IMR-90 (cell line): ENCODE measurements at regions not wholly inside any gene's neighbourhood (a gene's known extent, or its start where the extent isn't known, plus 50 kb on each side); places are given as distances from the start of the nearest gene placed in this dataset.

Source experiments
- ATAC-seq: fragments of 200-7000 bp; cut with Tn5 transposase; 2 replicates; pipeline ENCODE4 v1.9.1; 2020; ENCODE audit warnings: low read depth, mild to moderate bottlenecking, moderate library complexity
- BruUV-seq: library from RNA; stranded (reverse); fragments of 400-500 nt; replicated peaks from 2 replicates; lab custom pipeline; 2021; lab: Mats Ljungman, UMichigan
- CTCF ChIA-PET: fragments of 300-600 bp; formaldehyde crosslinking; extraction: SDS; loops from one replicate; lab custom pipeline; 2021; ENCODE audit warnings: antibody characterized with exemption; lab: Yijun Ruan, JAX
- POLR2A ChIA-PET: fragments of 300-600 bp; sonication (Branson Sonifier 250); formaldehyde crosslinking; loops from one replicate; lab custom pipeline; 2022; ENCODE audit warnings: antibody characterized with exemption; ENCODE audit not compliant: unreplicated experiment; lab: Charles Lee
- DNase-seq: peaks from one replicate; pipeline ENCODE4 v3.0.0; 2013
- H2AFZ ChIP-seq: replicated peaks from 2 replicates; pipeline ENCODE3; 2013; ENCODE audit warnings: low read length, mild to moderate bottlenecking; ENCODE audit not compliant: poor library complexity
- H2AK5ac ChIP-seq: 2 replicates; pipeline ENCODE4 v1.6.1; 2013; ENCODE audit warnings: low read depth, low read length, inconsistent platforms
- H2AK9ac ChIP-seq: replicated peaks from 2 replicates; pipeline ENCODE3; 2013; ENCODE audit warnings: mild to moderate bottlenecking, low read depth, low read length, moderate library complexity; ENCODE audit not compliant: poor library complexity
- H2BK120ac ChIP-seq: 2 replicates; pipeline ENCODE4 v1.6.1; 2013; ENCODE audit warnings: low read depth, low read length, inconsistent platforms
- H2BK15ac ChIP-seq: 3 replicates; pipeline ENCODE4 v1.6.1; 2013; ENCODE audit warnings: low read depth, low read length, inconsistent platforms
- H2BK20ac ChIP-seq: 2 replicates; pipeline ENCODE4 v1.6.1; 2013; ENCODE audit warnings: low read depth, mild to moderate bottlenecking, inconsistent platforms, low read length, moderate library complexity
- H2BK5ac ChIP-seq: 2 replicates; pipeline ENCODE4 v1.6.1; 2013; ENCODE audit warnings: mild to moderate bottlenecking, low read depth, low read length, inconsistent platforms; ENCODE audit not compliant: poor library complexity, severe bottlenecking
- H3K14ac ChIP-seq: replicated peaks from 2 replicates; pipeline ENCODE4 v1.6.1; 2013; ENCODE audit warnings: low read depth, low read length, inconsistent platforms
- H3K18ac ChIP-seq: 2 replicates; pipeline ENCODE4 v1.6.1; 2013; ENCODE audit warnings: low read depth, low read length, control low read depth
- H3K23ac ChIP-seq: 2 replicates; pipeline ENCODE4 v1.6.1; 2013; ENCODE audit warnings: low read depth, low read length, inconsistent platforms
- H3K27ac ChIP-seq: 2 replicates; pipeline ENCODE4 v1.5.1; 2013; ENCODE audit warnings: mild to moderate bottlenecking, control low read depth, low read length; ENCODE audit not compliant: insufficient read depth
- H3K27me3 ChIP-seq: 2 replicates; pipeline ENCODE4 v1.6.1; 2013; ENCODE audit warnings: low read length; ENCODE audit not compliant: control insufficient read depth, insufficient read depth
- H3K36me3 ChIP-seq: 2 replicates; pipeline ENCODE4 v1.6.1; 2013; ENCODE audit warnings: low read length, mixed read lengths; ENCODE audit not compliant: control insufficient read depth, insufficient read depth
- H3K4ac ChIP-seq: 2 replicates; pipeline ENCODE4 v1.6.1; 2013; ENCODE audit warnings: low read depth, low read length, inconsistent platforms
- H3K4me1 ChIP-seq: 2 replicates; pipeline ENCODE4 v1.6.1; 2013; ENCODE audit warnings: low read length, mixed read lengths; ENCODE audit not compliant: control insufficient read depth, insufficient read depth
- H3K4me2 ChIP-seq: 2 replicates; pipeline ENCODE4 v1.6.1; 2013; ENCODE audit warnings: low read depth, mild to moderate bottlenecking, control low read depth, low read length, moderate library complexity
- H3K4me3 ChIP-seq: 2 replicates; pipeline ENCODE4 v1.5.1; 2013; ENCODE audit warnings: low read depth, mild to moderate bottlenecking, control low read depth, low read length, moderate library complexity; ENCODE audit not compliant: insufficient read depth
- H3K56ac ChIP-seq: 2 replicates; pipeline ENCODE4 v1.6.1; 2013; ENCODE audit warnings: low read length, inconsistent platforms; ENCODE audit not compliant: insufficient read depth; ENCODE audit errors: extremely low read depth
- H3K79me1 ChIP-seq, 2 experiments: 2 replicates each; pipeline ENCODE4 v1.6.1; 2013; ENCODE audit warnings: low read length in 2 of 2, inconsistent platforms in 1 of 2, low read depth in 1 of 2
- H3K9ac ChIP-seq: 2 replicates; pipeline ENCODE4 v1.6.1; 2013; ENCODE audit warnings: low read depth, low read length, control low read depth
- H3K9me1 ChIP-seq: 2 replicates; pipeline ENCODE4 v1.6.1; 2013; ENCODE audit warnings: low read length, inconsistent platforms; ENCODE audit not compliant: insufficient read depth
- H3K9me3 ChIP-seq: 2 replicates; pipeline ENCODE4 v1.6.1; 2013; ENCODE audit warnings: low read length; ENCODE audit not compliant: control insufficient read depth, insufficient read depth
- H4K20me1 ChIP-seq: 2 replicates; pipeline ENCODE4 v1.6.1; 2013; ENCODE audit warnings: low read length, inconsistent platforms; ENCODE audit not compliant: insufficient read depth
- H4K5ac ChIP-seq: 2 replicates; pipeline ENCODE4 v1.6.1; 2013; ENCODE audit warnings: mild to moderate bottlenecking, low read depth, low read length, control low read depth
- H4K8ac ChIP-seq, 2 experiments: 2 replicates each; pipeline ENCODE4 v1.6.1; 2013; ENCODE audit warnings: low read depth in 2 of 2, low read length in 2 of 2, control low read depth in 1 of 2, inconsistent platforms in 1 of 2
- H4K91ac ChIP-seq: 2 replicates; pipeline ENCODE4 v1.6.1; 2013; ENCODE audit warnings: low read depth, low read length, inconsistent platforms; ENCODE audit not compliant: insufficient read depth
- BHLHE40 ChIP-seq: fragments of 150-350 bp; IDR thresholded peaks from 2 replicates; pipeline ENCODE4 v1.6.1; 2016; ENCODE audit warnings: mild to moderate bottlenecking, low read depth, low read length
- CEBPB ChIP-seq: IDR thresholded peaks from 2 replicates; pipeline ENCODE4 v1.6.1; 2012; ENCODE audit warnings: low read depth, low read length, improper control_type of control experiment
- CHD1 ChIP-seq: IDR thresholded peaks from 2 replicates; pipeline ENCODE4 v1.6.1; 2012; ENCODE audit warnings: low read depth, low read length, improper control_type of control experiment
- CTCF ChIP-seq: conservative IDR thresholded peaks from 2 replicates; pipeline ENCODE4 v1.5.1; 2012; ENCODE audit warnings: mild to moderate bottlenecking, low read depth, low read length, improper control_type of control experiment
- ELK1 ChIP-seq: fragments of 150-350 bp; IDR thresholded peaks from 2 replicates; pipeline ENCODE4 v1.6.1; 2016; ENCODE audit warnings: low read depth, mild to moderate bottlenecking, low read length, moderate library complexity, borderline replicate concordance
- FOS ChIP-seq: fragments of 150-350 bp; IDR thresholded peaks from 2 replicates; pipeline ENCODE4 v1.6.1; 2016; ENCODE audit warnings: low read depth, low read length
- MAFK ChIP-seq: IDR thresholded peaks from 2 replicates; pipeline ENCODE4 v1.6.1; 2012; ENCODE audit warnings: low read depth, low read length, improper control_type of control experiment
- MAZ ChIP-seq: IDR thresholded peaks from 2 replicates; pipeline ENCODE4 v1.6.1; 2012; ENCODE audit warnings: low read depth, mild to moderate bottlenecking, low read length, improper control_type of control experiment, moderate library complexity, borderline replicate concordance
- MXI1 ChIP-seq: IDR thresholded peaks from 2 replicates; pipeline ENCODE4 v1.6.1; 2012; ENCODE audit warnings: low read depth, mild to moderate bottlenecking, low read length, moderate library complexity, borderline replicate concordance
- NFE2L2 ChIP-seq: fragments of 150-350 bp; IDR thresholded peaks from 2 replicates; pipeline ENCODE4 v1.6.1; 2016; ENCODE audit warnings: low read depth, mild to moderate bottlenecking, low read length
- POLR2A ChIP-seq: IDR thresholded peaks from 2 replicates; pipeline ENCODE4 v1.6.1; 2012; ENCODE audit warnings: mild to moderate bottlenecking, low read depth, low read length
- RAD21 ChIP-seq: IDR thresholded peaks from 2 replicates; pipeline ENCODE4 v1.6.1; 2012; ENCODE audit warnings: low read length, improper control_type of control experiment
- RCOR1 ChIP-seq: IDR thresholded peaks from 2 replicates; pipeline ENCODE4 v1.6.1; 2012; ENCODE audit warnings: mild to moderate bottlenecking, low read length, improper control_type of control experiment; ENCODE audit not compliant: insufficient replicate concordance
- RFX5 ChIP-seq: IDR thresholded peaks from 2 replicates; pipeline ENCODE4 v1.8.0; 2012; ENCODE audit warnings: low read depth, mild to moderate bottlenecking, low read length, moderate library complexity
- SMC3 ChIP-seq: fragments of 150-350 bp; IDR thresholded peaks from 2 replicates; pipeline ENCODE4 v1.6.1; 2016; ENCODE audit warnings: low read depth, mild to moderate bottlenecking, antibody characterized with exemption, low read length, moderate library complexity
- WGBS, 2 experiments: methylation state at CpG; one replicate each; pipeline versions ENCODE4 v1.1.5 to v1.1.7; 2013; ENCODE audit warnings: missing lambda C conversion rate in 2 of 2; ENCODE audit not compliant: insufficient read length in 1 of 2; ENCODE audit errors: extremely low coverage in 2 of 2; 5-methylcytosine and 5-hydroxymethylcytosine counted together
- dilution Hi-C: fragments of 300-500 bp; cut with HindIII; formaldehyde crosslinking; loops from one replicate; pipeline ENCODE4 v1.14.3; 2018; ENCODE audit warnings: low sequenced_read_pairs; ENCODE audit not compliant: unreplicated experiment
- in situ Hi-C: fragments of 300-500 bp; cut with MboI; formaldehyde crosslinking; loops from 3 replicates; pipeline ENCODE4 v1.14.3; 2019; ENCODE audit warnings: low sequenced_read_pairs, inconsistent platforms, mixed read lengths
- intact Hi-C: fragments of 100-400 bp; cut with micrococcal nuclease; formaldehyde crosslinking; loops from 2 replicates; pipeline ENCODE4 v1.10.0; 2022
- TF ChIP-seq, protein P1 (sequence below): fragments of 150-350 bp; IDR thresholded peaks from 2 replicates; pipeline ENCODE4 v1.6.1; 2017; ENCODE audit warnings: mild to moderate bottlenecking, antibody characterized with exemption, low read length, low read depth

DNA sequence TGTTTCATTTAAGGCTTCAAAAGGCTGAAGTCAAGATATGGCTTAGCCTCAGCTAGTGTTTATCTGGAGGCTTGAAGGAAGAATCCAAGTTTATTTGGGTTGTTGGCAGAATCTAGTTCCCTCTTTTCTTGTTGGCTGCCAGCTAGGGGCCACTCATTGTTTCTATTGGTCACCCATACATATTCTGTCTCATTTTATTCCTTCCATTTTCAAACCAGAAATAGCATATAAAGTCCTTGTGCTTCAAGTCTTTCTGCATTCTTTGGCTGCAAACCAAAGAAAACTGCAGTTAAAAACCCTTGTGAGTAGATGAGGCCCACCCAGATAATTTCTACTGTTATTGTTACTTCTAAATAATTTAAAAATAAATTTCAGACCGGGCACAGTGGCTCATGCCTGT, 301.7 kb downstream of the OXSM start:
- no peak overlapping the region for H4K91ac ChIP-seq
- intact Hi-C loops, result no loop called here
- no peak overlapping the region for H3K18ac ChIP-seq
- H3K23ac ChIP-seq, result no peak overlapping the region
- no peak overlapping the region for H3K9ac ChIP-seq
- H2BK120ac ChIP-seq, result no peak overlapping the region
- no peak overlapping the region for H2AFZ ChIP-seq
- H3K4me3 ChIP-seq, result no peak overlapping the region
- DNase-seq (no peak), ATAC-seq (no peak)
- H3K27ac ChIP-seq, result no peak overlapping the region
- no peak overlapping the region for H2BK15ac ChIP-seq
- H3K36me3 ChIP-seq, result no peaks in the 10 kb centered on the region
- no peak overlapping the region for H3K4me2 ChIP-seq
- no peak overlapping the region for H3K4ac ChIP-seq
- dilution Hi-C loops, result no loop called here
- H3K27me3 ChIP-seq, result no peaks in the 10 kb centered on the region
- H3K14ac ChIP-seq, result no peak overlapping the region
- no peak overlapping the region for H2AK9ac ChIP-seq
- no peak overlapping the region for H2AK5ac ChIP-seq
- WGBS, 2 experiments, result no CpG with 5 or more reads among the region's 1 CpG
- no peak overlapping the region for H4K8ac ChIP-seq
- POLR2A ChIA-PET, result no interaction called here
- H2BK5ac ChIP-seq, result no peak overlapping the region
- H4K5ac ChIP-seq, result no peak overlapping the region
- BruUV-seq, result no TSS peak
- H3K4me1 ChIP-seq, result no peaks in the 10 kb centered on the region
- H4K20me1 ChIP-seq, result no peaks in the 10 kb centered on the region
- no peak for TF ChIP-seq CEBPB
- TF ChIP-seq, protein P1, sequence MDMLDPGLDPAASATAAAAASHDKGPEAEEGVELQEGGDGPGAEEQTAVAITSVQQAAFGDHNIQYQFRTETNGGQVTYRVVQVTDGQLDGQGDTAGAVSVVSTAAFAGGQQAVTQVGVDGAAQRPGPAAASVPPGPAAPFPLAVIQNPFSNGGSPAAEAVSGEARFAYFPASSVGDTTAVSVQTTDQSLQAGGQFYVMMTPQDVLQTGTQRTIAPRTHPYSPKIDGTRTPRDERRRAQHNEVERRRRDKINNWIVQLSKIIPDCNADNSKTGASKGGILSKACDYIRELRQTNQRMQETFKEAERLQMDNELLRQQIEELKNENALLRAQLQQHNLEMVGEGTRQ, result no peak
- no peak for TF ChIP-seq BHLHE40
- no peak for TF ChIP-seq FOS
- no peak for TF ChIP-seq CTCF
- no peak for TF ChIP-seq MAFK
- TF ChIP-seq MXI1, result no peak
- no peak for TF ChIP-seq POLR2A
- TF ChIP-seq SMC3, result no peak
- no peak for TF ChIP-seq RAD21
- TF ChIP-seq ELK1, result no peak
- TF ChIP-seq RCOR1, result no peak
- TF ChIP-seq MAZ, result no peak
- TF ChIP-seq RFX5, result no peak
- TF ChIP-seq NFE2L2, result no peak
- TF ChIP-seq CHD1, result no peak
- H3K56ac ChIP-seq, result no peak overlapping the region
- H2BK20ac ChIP-seq, result no peak overlapping the region
- H3K9me3 ChIP-seq, result peaks cover 10% of the 10 kb centered on the region
- in situ Hi-C loops, result no loop called here
- CTCF ChIA-PET, result no interaction called here
- no peaks in the 10 kb centered on the region for H3K9me1 ChIP-seq
- H3K79me1 ChIP-seq, result no peaks in the 10 kb centered on the region
